ENCODE measurements at regions not wholly inside any gene's neighbourhood (a gene's known extent, or its start where the extent isn't known, plus 50 kb on each side); places are given as distances from the start of the nearest gene placed in this dataset.

- no peak for TF ChIP-seq CTCF (IDR thresholded peaks at IDR 0.05)
- no peak for TF ChIP-seq POLR2A (IDR thresholded peaks at IDR 0.05)
Observed at GRCh38 chr5:52469835-52470234, 317.9 kb upstream of the ITGA1 start.
